ENCODE measurements at regions not wholly inside any gene's neighbourhood (a gene's known extent, or its start where the extent isn't known, plus 50 kb on each side); places are given as distances from the start of the nearest gene placed in this dataset.

DNA sequence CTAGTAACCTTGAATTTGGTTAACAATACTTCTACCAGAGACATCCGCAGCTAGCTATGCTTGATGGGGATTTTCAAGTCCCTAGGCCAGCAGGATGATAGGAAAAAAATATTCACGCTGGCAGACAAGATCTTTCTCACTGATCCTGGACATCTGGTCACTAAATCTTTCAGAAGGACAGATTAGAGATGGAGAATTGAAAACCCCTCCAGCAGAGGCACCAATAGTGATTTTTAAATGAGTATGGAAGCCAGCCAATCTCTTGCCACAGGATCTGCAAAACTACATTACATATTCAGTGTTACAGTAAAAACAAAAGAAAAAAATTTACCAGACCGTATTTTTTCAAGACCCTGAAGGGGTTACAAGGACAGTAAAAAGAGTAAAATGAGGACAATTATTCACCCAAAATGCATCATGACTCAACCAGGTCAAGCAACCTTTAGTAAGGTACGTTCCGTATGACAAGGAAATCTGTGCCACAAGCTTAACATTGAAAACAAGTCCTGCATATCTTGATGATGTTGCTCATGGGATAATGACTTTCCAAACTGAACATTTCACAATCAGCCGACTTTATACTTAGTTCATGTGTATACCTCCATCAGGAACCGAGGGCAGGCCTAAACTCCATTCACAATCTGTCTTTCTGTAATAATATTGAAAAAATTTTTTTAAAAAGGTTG, 239.5 kb downstream of the GXYLT1 start:
- ChIA-PET POLR2A (no interaction called here), RAD21 (ENCODE audit: unreplicated experiment) (no interaction called here), CTCF (interaction anchor here (0.7 kb wide), 1 partner anchor 1144 kb away, joined by 3 read pairs; no protein-coding TSS in a partner anchor), SMC1A (ENCODE audit: uncharacterized antibody, unreplicated experiment) (interaction anchor here (0.6 to 1.2 kb wide), 3 partner anchors 10 to 24 kb away, joined by 3 to 4 read pairs (median 3); no protein-coding TSS in a partner anchor)
- DNase-seq (ENCODE audit: low read depth, low spot score) (no peak), FAIRE-seq (no peak), ATAC-seq (no peak)
- Histone ChIP-seq H3K9ac (ENCODE audit: control insufficient read depth, insufficient read depth, low read length) (no peak overlapping the region), H3K9me3 (replicated peaks; ENCODE audit: control insufficient read depth, insufficient read depth, low read length) (no peaks in the 10 kb centered on the region), H3K4me1 (ENCODE audit: control insufficient read depth, insufficient read depth, low read length) (no peaks in the 10 kb centered on the region), H4K20me1 (ENCODE audit: control insufficient read depth, insufficient read depth) (no peaks in the 10 kb centered on the region), H3K36me3 (ENCODE audit: control insufficient read depth in 2 of 2, insufficient read depth in 2 of 2, low read length in 1 of 2) (no peaks in the 10 kb centered on the region), H3K4me3 (no peak overlapping the region), H3K27ac (ENCODE audit: control insufficient read depth, insufficient read depth) (no peak overlapping the region), H3K4me2 (ENCODE audit: control insufficient read depth, insufficient read depth) (no peak overlapping the region), H3K79me2 (ENCODE audit: control insufficient read depth, insufficient read depth, low read length) (no peaks in the 10 kb centered on the region), H2AFZ (ENCODE audit: control insufficient read depth, low read depth, low read length) (no peak overlapping the region), H3K27me3 (replicated peaks in 1 of 2; ENCODE audit: control insufficient read depth in 2 of 2, insufficient read depth in 2 of 2, low read length in 1 of 2) (no peaks in the 10 kb centered on the region; a peak in 1 of 4 replicates)
- WGBS (ENCODE audit: insufficient coverage, insufficient replicate concordance, low lambda C conversion rate, missing lambda C conversion rate), result 27% methylated on average over 7 of the region's 7 CpGs
- in situ Hi-C loops (cut with MboI), result no loop called here
- TF ChIP-seq, protein P1, sequence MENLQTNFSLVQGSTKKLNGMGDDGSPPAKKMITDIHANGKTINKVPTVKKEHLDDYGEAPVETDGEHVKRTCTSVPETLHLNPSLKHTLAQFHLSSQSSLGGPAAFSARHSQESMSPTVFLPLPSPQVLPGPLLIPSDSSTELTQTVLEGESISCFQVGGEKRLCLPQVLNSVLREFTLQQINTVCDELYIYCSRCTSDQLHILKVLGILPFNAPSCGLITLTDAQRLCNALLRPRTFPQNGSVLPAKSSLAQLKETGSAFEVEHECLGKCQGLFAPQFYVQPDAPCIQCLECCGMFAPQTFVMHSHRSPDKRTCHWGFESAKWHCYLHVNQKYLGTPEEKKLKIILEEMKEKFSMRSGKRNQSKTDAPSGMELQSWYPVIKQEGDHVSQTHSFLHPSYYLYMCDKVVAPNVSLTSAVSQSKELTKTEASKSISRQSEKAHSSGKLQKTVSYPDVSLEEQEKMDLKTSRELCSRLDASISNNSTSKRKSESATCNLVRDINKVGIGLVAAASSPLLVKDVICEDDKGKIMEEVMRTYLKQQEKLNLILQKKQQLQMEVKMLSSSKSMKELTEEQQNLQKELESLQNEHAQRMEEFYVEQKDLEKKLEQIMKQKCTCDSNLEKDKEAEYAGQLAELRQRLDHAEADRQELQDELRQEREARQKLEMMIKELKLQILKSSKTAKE (IDR thresholded peaks at IDR 0.05; ENCODE audit: low read depth, poor library complexity, severe bottlenecking), result no peak
- TF ChIP-seq SUZ12 (IDR thresholded peaks at IDR 0.05; ENCODE audit: unreplicated experiment), result no peak
- no peak for TF ChIP-seq TARDBP (IDR thresholded peaks at IDR 0.05; ENCODE audit: borderline replicate concordance)
- TF ChIP-seq EZH2 (IDR thresholded peaks at IDR 0.05; ENCODE audit: borderline replicate concordance, control insufficient read depth, low read depth, low read length), result no peak
- TF ChIP-seq ZNF622 (IDR thresholded peaks at IDR 0.05), result no peak
- TF ChIP-seq STAT1 (conservative IDR thresholded peaks at IDR 0.05), result no peak
- TF ChIP-seq IRF4 (IDR thresholded peaks at IDR 0.05; ENCODE audit: low read depth, low read length), result no peak
- no peak for TF ChIP-seq CHD4 (IDR thresholded peaks at IDR 0.05)
- TF ChIP-seq, protein P2, sequence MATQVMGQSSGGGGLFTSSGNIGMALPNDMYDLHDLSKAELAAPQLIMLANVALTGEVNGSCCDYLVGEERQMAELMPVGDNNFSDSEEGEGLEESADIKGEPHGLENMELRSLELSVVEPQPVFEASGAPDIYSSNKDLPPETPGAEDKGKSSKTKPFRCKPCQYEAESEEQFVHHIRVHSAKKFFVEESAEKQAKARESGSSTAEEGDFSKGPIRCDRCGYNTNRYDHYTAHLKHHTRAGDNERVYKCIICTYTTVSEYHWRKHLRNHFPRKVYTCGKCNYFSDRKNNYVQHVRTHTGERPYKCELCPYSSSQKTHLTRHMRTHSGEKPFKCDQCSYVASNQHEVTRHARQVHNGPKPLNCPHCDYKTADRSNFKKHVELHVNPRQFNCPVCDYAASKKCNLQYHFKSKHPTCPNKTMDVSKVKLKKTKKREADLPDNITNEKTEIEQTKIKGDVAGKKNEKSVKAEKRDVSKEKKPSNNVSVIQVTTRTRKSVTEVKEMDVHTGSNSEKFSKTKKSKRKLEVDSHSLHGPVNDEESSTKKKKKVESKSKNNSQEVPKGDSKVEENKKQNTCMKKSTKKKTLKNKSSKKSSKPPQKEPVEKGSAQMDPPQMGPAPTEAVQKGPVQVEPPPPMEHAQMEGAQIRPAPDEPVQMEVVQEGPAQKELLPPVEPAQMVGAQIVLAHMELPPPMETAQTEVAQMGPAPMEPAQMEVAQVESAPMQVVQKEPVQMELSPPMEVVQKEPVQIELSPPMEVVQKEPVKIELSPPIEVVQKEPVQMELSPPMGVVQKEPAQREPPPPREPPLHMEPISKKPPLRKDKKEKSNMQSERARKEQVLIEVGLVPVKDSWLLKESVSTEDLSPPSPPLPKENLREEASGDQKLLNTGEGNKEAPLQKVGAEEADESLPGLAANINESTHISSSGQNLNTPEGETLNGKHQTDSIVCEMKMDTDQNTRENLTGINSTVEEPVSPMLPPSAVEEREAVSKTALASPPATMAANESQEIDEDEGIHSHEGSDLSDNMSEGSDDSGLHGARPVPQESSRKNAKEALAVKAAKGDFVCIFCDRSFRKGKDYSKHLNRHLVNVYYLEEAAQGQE (IDR thresholded peaks at IDR 0.05; ENCODE audit: low read depth, low read length), result no peak
- TF ChIP-seq, protein P3, sequence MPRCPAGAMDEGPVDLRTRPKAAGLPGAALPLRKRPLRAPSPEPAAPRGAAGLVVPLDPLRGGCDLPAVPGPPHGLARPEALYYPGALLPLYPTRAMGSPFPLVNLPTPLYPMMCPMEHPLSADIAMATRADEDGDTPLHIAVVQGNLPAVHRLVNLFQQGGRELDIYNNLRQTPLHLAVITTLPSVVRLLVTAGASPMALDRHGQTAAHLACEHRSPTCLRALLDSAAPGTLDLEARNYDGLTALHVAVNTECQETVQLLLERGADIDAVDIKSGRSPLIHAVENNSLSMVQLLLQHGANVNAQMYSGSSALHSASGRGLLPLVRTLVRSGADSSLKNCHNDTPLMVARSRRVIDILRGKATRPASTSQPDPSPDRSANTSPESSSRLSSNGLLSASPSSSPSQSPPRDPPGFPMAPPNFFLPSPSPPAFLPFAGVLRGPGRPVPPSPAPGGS (IDR thresholded peaks at IDR 0.05; ENCODE audit: borderline replicate concordance, insufficient read depth, low read depth, low read length, poor library complexity, severe bottlenecking), result no peak
- no peak for TF ChIP-seq POLR2AphosphoS2 (IDR thresholded peaks at IDR 0.05; ENCODE audit: low read depth, low read length)
- TF ChIP-seq YY1 (IDR thresholded peaks at IDR 0.05; ENCODE audit: low read depth, low read length), result no peak
- TF ChIP-seq, protein P4, sequence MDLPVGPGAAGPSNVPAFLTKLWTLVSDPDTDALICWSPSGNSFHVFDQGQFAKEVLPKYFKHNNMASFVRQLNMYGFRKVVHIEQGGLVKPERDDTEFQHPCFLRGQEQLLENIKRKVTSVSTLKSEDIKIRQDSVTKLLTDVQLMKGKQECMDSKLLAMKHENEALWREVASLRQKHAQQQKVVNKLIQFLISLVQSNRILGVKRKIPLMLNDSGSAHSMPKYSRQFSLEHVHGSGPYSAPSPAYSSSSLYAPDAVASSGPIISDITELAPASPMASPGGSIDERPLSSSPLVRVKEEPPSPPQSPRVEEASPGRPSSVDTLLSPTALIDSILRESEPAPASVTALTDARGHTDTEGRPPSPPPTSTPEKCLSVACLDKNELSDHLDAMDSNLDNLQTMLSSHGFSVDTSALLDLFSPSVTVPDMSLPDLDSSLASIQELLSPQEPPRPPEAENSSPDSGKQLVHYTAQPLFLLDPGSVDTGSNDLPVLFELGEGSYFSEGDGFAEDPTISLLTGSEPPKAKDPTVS (IDR thresholded peaks at IDR 0.05; ENCODE audit: low read depth, low read length), result no peak
- TF ChIP-seq HCFC1 (IDR thresholded peaks at IDR 0.05; ENCODE audit: low read length), result no peak
- intact Hi-C loops (cut with micrococcal nuclease; ENCODE audit: unreplicated experiment), result no loop called here
- no TSS peak for BruUV-seq (replicated peaks)

All from GM12878 (cell line).